ENCODE measurements at regions not wholly inside any gene's neighbourhood (a gene's known extent, or its start where the extent isn't known, plus 50 kb on each side); places are given as distances from the start of the nearest gene placed in this dataset.

DNA sequence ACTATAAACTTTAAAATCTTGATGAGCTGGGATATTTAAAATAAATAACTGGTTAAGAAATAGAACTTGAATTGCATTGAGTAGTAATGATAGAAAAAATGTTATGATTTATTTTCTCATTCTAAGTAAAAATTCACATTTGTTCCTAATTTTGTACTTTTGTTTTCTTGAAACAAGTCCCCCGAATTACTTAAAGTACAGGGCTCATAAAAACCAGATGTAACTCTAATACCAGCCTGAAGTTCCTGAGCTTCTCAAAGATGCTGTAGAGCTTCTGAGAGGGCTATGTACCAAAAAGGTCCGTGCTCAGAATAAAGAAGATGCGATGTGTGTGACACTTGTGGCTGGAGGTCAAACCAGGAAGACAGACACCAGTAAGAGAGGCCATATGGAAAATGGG is 116.1 kb upstream of the TACR1 start:
- Histone ChIP-seq H3K9me2 (ENCODE audit: insufficient read depth) (peaks cover 5% of the 10 kb centered on the region; the same call in 1 of the 2 replicates), H2AFZ (peak overlapping the region; percentile 70), H3K4me2 (no peak overlapping the region), H3K79me2 (replicated peaks; ENCODE audit: insufficient read depth) (no peaks in the 10 kb centered on the region), H3K4me1 (ENCODE audit: insufficient read depth) (no peaks in the 10 kb centered on the region), H3K36me3 (ENCODE audit: insufficient read depth) (no peaks in the 10 kb centered on the region), H3F3A (replicated peaks; ENCODE audit: low read depth) (no peaks in the 10 kb centered on the region), H3K27me3 (ENCODE audit: insufficient read depth) (no peaks in the 10 kb centered on the region), H3K4me3 (no peak overlapping the region), H4K20me1 (replicated peaks; ENCODE audit: insufficient read depth) (no peaks in the 10 kb centered on the region), H3K27ac (ENCODE audit: low read depth) (no peak overlapping the region)
- H3K27ac Mint-ChIP-seq = peak overlapping the region; percentile 89
- H3K4me1 Mint-ChIP-seq = peaks cover 6% of the 10 kb centered on the region
- no peak for TF ChIP-seq POLR2AphosphoS5 (IDR thresholded peaks at IDR 0.05; ENCODE audit: low read depth)
- no peak for TF ChIP-seq ZNF331 (CRISPR knock-in tag; IDR thresholded peaks at IDR 0.05; ENCODE audit: low read depth)
- no peak for TF ChIP-seq NANOG (IDR thresholded peaks at IDR 0.05; ENCODE audit: borderline replicate concordance)
- TF ChIP-seq, protein P1, sequence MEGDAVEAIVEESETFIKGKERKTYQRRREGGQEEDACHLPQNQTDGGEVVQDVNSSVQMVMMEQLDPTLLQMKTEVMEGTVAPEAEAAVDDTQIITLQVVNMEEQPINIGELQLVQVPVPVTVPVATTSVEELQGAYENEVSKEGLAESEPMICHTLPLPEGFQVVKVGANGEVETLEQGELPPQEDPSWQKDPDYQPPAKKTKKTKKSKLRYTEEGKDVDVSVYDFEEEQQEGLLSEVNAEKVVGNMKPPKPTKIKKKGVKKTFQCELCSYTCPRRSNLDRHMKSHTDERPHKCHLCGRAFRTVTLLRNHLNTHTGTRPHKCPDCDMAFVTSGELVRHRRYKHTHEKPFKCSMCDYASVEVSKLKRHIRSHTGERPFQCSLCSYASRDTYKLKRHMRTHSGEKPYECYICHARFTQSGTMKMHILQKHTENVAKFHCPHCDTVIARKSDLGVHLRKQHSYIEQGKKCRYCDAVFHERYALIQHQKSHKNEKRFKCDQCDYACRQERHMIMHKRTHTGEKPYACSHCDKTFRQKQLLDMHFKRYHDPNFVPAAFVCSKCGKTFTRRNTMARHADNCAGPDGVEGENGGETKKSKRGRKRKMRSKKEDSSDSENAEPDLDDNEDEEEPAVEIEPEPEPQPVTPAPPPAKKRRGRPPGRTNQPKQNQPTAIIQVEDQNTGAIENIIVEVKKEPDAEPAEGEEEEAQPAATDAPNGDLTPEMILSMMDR (conservative IDR thresholded peaks at IDR 0.05; ENCODE audit: low read depth in 2 of 2) = no peak
- TF ChIP-seq, protein P2, sequence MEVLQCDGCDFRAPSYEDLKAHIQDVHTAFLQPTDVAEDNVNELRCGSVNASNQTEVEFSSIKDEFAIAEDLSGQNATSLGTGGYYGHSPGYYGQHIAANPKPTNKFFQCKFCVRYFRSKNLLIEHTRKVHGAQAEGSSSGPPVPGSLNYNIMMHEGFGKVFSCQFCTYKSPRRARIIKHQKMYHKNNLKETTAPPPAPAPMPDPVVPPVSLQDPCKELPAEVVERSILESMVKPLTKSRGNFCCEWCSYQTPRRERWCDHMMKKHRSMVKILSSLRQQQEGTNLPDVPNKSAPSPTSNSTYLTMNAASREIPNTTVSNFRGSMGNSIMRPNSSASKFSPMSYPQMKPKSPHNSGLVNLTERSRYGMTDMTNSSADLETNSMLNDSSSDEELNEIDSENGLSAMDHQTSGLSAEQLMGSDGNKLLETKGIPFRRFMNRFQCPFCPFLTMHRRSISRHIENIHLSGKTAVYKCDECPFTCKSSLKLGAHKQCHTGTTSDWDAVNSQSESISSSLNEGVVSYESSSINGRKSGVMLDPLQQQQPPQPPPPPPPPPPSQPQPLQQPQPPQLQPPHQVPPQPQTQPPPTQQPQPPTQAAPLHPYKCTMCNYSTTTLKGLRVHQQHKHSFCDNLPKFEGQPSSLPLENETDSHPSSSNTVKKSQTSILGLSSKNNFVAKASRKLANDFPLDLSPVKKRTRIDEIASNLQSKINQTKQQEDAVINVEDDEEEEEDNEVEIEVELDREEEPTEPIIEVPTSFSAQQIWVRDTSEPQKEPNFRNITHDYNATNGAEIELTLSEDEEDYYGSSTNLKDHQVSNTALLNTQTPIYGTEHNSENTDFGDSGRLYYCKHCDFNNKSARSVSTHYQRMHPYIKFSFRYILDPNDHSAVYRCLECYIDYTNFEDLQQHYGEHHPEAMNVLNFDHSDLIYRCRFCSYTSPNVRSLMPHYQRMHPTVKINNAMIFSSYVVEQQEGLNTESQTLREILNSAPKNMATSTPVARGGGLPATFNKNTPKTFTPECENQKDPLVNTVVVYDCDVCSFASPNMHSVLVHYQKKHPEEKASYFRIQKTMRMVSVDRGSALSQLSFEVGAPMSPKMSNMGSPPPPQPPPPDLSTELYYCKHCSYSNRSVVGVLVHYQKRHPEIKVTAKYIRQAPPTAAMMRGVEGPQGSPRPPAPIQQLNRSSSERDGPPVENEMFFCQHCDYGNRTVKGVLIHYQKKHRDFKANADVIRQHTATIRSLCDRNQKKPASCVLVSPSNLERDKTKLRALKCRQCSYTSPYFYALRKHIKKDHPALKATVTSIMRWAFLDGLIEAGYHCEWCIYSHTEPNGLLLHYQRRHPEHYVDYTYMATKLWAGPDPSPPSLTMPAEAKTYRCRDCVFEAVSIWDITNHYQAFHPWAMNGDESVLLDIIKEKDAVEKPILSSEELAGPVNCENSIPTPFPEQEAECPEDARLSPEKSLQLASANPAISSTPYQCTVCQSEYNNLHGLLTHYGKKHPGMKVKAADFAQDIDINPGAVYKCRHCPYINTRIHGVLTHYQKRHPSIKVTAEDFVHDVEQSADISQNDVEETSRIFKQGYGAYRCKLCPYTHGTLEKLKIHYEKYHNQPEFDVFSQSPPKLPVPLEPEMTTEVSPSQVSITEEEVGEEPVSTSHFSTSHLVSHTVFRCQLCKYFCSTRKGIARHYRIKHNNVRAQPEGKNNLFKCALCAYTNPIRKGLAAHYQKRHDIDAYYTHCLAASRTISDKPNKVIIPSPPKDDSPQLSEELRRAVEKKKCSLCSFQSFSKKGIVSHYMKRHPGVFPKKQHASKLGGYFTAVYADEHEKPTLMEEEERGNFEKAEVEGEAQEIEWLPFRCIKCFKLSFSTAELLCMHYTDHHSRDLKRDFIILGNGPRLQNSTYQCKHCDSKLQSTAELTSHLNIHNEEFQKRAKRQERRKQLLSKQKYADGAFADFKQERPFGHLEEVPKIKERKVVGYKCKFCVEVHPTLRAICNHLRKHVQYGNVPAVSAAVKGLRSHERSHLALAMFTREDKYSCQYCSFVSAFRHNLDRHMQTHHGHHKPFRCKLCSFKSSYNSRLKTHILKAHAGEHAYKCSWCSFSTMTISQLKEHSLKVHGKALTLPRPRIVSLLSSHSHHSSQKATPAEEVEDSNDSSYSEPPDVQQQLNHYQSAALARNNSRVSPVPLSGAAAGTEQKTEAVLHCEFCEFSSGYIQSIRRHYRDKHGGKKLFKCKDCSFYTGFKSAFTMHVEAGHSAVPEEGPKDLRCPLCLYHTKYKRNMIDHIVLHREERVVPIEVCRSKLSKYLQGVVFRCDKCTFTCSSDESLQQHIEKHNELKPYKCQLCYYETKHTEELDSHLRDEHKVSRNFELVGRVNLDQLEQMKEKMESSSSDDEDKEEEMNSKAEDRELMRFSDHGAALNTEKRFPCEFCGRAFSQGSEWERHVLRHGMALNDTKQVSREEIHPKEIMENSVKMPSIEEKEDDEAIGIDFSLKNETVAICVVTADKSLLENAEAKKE (CRISPR knock-in tag; IDR thresholded peaks at IDR 0.05) = no peak
- TF ChIP-seq, protein P3, sequence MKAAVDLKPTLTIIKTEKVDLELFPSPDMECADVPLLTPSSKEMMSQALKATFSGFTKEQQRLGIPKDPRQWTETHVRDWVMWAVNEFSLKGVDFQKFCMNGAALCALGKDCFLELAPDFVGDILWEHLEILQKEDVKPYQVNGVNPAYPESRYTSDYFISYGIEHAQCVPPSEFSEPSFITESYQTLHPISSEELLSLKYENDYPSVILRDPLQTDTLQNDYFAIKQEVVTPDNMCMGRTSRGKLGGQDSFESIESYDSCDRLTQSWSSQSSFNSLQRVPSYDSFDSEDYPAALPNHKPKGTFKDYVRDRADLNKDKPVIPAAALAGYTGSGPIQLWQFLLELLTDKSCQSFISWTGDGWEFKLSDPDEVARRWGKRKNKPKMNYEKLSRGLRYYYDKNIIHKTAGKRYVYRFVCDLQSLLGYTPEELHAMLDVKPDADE (IDR thresholded peaks at IDR 0.05) = no peak
- no peak for TF ChIP-seq EZH2 (IDR thresholded peaks at IDR 0.05; ENCODE audit: low read depth, unreplicated experiment)
- TF ChIP-seq JUNB (IDR thresholded peaks at IDR 0.05; ENCODE audit: unreplicated experiment) = no peak
- TF ChIP-seq EZH2phosphoT487 (IDR thresholded peaks at IDR 0.05; ENCODE audit: unreplicated experiment) = no peak
- no peak for TF ChIP-seq ZNF114 (CRISPR knock-in tag; IDR thresholded peaks at IDR 0.05)
- no peak for TF ChIP-seq STAT1 (IDR thresholded peaks at IDR 0.05; ENCODE audit: unreplicated experiment)
- no peak for TF ChIP-seq CREB1 (CRISPR knock-in tag; IDR thresholded peaks at IDR 0.05; ENCODE audit: low read depth)
- TF ChIP-seq, protein P4, sequence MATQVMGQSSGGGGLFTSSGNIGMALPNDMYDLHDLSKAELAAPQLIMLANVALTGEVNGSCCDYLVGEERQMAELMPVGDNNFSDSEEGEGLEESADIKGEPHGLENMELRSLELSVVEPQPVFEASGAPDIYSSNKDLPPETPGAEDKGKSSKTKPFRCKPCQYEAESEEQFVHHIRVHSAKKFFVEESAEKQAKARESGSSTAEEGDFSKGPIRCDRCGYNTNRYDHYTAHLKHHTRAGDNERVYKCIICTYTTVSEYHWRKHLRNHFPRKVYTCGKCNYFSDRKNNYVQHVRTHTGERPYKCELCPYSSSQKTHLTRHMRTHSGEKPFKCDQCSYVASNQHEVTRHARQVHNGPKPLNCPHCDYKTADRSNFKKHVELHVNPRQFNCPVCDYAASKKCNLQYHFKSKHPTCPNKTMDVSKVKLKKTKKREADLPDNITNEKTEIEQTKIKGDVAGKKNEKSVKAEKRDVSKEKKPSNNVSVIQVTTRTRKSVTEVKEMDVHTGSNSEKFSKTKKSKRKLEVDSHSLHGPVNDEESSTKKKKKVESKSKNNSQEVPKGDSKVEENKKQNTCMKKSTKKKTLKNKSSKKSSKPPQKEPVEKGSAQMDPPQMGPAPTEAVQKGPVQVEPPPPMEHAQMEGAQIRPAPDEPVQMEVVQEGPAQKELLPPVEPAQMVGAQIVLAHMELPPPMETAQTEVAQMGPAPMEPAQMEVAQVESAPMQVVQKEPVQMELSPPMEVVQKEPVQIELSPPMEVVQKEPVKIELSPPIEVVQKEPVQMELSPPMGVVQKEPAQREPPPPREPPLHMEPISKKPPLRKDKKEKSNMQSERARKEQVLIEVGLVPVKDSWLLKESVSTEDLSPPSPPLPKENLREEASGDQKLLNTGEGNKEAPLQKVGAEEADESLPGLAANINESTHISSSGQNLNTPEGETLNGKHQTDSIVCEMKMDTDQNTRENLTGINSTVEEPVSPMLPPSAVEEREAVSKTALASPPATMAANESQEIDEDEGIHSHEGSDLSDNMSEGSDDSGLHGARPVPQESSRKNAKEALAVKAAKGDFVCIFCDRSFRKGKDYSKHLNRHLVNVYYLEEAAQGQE (IDR thresholded peaks at IDR 0.05; ENCODE audit: unreplicated experiment) = no peak
- H3K27me3 Mint-ChIP-seq (ENCODE audit: insufficient read depth, low read depth, poor library complexity) = no peaks in the 10 kb centered on the region
- H3K36me3 Mint-ChIP-seq (ENCODE audit: low read depth) = no peaks in the 10 kb centered on the region
- no peak overlapping the region for H3K4me3 Mint-ChIP-seq
- no peak for DNase-seq (ENCODE audit: low spot score)
- ATAC-seq = no peak
- H3K9me3 Mint-ChIP-seq = no peaks in the 10 kb centered on the region

Measured in GM23338 (cell line).